T-helper 1 cell (primary cell): ENCODE measurements at regions not wholly inside any gene's neighbourhood (a gene's known extent, or its start where the extent isn't known, plus 50 kb on each side); places are given as distances from the start of the nearest gene placed in this dataset.
"Not testable (repeated sequence)": the region's sequence is repeated elsewhere in the genome, so short reads cannot be mapped to it uniquely, and the experiment has no call there.

ENCODE experiments used
- DNase-seq, 5 donors: peaks; one replicate each; pipeline ENCODE4 v3.0.0-alpha.2; 2012 to 2020

- DNase-seq = no peak
Measured at GRCh38 chr7:108627476-108628051, 57.9 kb downstream of the DNAJB9 start.

GRCh38 chr7:108628678-108629077 lies 59.0 kb downstream of the DNAJB9 start:
- DNase-seq = no peak

GRCh38 chr7:108629651-108630400 lies 60.2 kb downstream of the DNAJB9 start:
- no peak for DNase-seq

GRCh38 chr7:108634036-108634435 lies 64.4 kb downstream of the DNAJB9 start:
- no peak for DNase-seq

GRCh38 chr7:108634535-108634934 lies 64.9 kb downstream of the DNAJB9 start:
- no peak for DNase-seq

- DNase-seq = no peak
Measured at GRCh38 chr7:108637049-108637621, 67.5 kb downstream of the DNAJB9 start.

- no peak for DNase-seq
Measured at GRCh38 chr7:108642126-108642525, 72.5 kb downstream of the DNAJB9 start.

- DNase-seq = no peak
Measured at GRCh38 chr7:108643136-108643535, 73.5 kb downstream of the DNAJB9 start.

GRCh38 chr7:108648989-108649388 lies 79.3 kb downstream of the DNAJB9 start:
- DNase-seq = no peak

GRCh38 chr7:108650467-108650866 lies 80.8 kb downstream of the DNAJB9 start:
- DNase-seq = no peak

GRCh38 chr7:108652886-108653285 lies 83.2 kb downstream of the DNAJB9 start:
- DNase-seq = no peak

GRCh38 chr7:108653526-108653925 lies 83.9 kb downstream of the DNAJB9 start:
- no peak for DNase-seq

- DNase-seq = not testable (repeated sequence)
Measured at GRCh38 chr7:108657140-108657726, 87.6 kb downstream of the DNAJB9 start.

GRCh38 chr7:108659261-108659660 lies 89.6 kb downstream of the DNAJB9 start:
- no peak for DNase-seq

- no peak for DNase-seq
Measured at GRCh38 chr7:108659867-108660266, 90.2 kb downstream of the DNAJB9 start.

GRCh38 chr7:108660465-108660864 lies 90.8 kb downstream of the DNAJB9 start:
- DNase-seq = no peak

- no peak for DNase-seq
Measured at GRCh38 chr7:108662783-108663362, 93.2 kb downstream of the DNAJB9 start.

GRCh38 chr7:108663701-108664100 lies 94.0 kb downstream of the DNAJB9 start:
- no peak for DNase-seq

GRCh38 chr7:108667216-108667615 lies 97.5 kb downstream of the DNAJB9 start:
- DNase-seq = no peak

GRCh38 chr7:108669958-108670357 lies 100.3 kb downstream of the DNAJB9 start:
- DNase-seq = no peak

- DNase-seq = not testable (repeated sequence)
Measured at GRCh38 chr7:108673699-108674098, 104.0 kb downstream of the DNAJB9 start.

GRCh38 chr7:108684629-108685028 lies 115.0 kb downstream of the DNAJB9 start:
- DNase-seq = no peak

- no peak for DNase-seq
Measured at GRCh38 chr7:108686494-108686893, 116.8 kb downstream of the DNAJB9 start.
